ENCODE measurements at regions not wholly inside any gene's neighbourhood (a gene's known extent, or its start where the extent isn't known, plus 50 kb on each side); places are given as distances from the start of the nearest gene placed in this dataset.

- Histone ChIP-seq H3K9me3 (replicated peaks in 1 of 3) (no peaks in the 10 kb centered on the region), H3K27ac (no peak overlapping the region), H3K4me1 (replicated peaks in 1 of 2) (peaks cover 29 to 31% of the 10 kb centered on the region in 2 donors), H3K27me3 (no peaks in the 10 kb centered on the region), H3K4me3 (no peak overlapping the region), H3K36me3 (replicated peaks in 1 of 2) (no peaks in the 10 kb centered on the region)
- no peak for DNase-seq
- 86 to 94% (median 89%) methylated on average over 3 of the region's 3 CpGs for WGBS, 4 donors
- TF ChIP-seq, protein P1, sequence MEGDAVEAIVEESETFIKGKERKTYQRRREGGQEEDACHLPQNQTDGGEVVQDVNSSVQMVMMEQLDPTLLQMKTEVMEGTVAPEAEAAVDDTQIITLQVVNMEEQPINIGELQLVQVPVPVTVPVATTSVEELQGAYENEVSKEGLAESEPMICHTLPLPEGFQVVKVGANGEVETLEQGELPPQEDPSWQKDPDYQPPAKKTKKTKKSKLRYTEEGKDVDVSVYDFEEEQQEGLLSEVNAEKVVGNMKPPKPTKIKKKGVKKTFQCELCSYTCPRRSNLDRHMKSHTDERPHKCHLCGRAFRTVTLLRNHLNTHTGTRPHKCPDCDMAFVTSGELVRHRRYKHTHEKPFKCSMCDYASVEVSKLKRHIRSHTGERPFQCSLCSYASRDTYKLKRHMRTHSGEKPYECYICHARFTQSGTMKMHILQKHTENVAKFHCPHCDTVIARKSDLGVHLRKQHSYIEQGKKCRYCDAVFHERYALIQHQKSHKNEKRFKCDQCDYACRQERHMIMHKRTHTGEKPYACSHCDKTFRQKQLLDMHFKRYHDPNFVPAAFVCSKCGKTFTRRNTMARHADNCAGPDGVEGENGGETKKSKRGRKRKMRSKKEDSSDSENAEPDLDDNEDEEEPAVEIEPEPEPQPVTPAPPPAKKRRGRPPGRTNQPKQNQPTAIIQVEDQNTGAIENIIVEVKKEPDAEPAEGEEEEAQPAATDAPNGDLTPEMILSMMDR (IDR thresholded peaks at IDR 0.05) = no peak
- TF ChIP-seq POLR2A (IDR thresholded peaks at IDR 0.05) = no peak
- intact Hi-C loops (cut with DNase I) = no loop called here
Observed at GRCh38 chr4:13983189-13983790, 355.8 kb upstream of the BOD1L1 start.

- H3K4me3 ChIP-seq = no peak overlapping the region
- intact Hi-C loops (cut with DNase I) = no loop called here
- no peaks in the 10 kb centered on the region for H3K27me3 ChIP-seq
- peak in 1 of 2 donors; percentile 21 for TF ChIP-seq POLR2A (IDR thresholded peaks at IDR 0.05)
- TF ChIP-seq, protein P1 (IDR thresholded peaks at IDR 0.05) = no peak
- H3K27ac ChIP-seq = peak overlapping the region in 4 of 5 donors; percentile 64 to 88 (median 74)
- no peaks in the 10 kb centered on the region for H3K9me3 ChIP-seq (replicated peaks in 1 of 3)
- DNase-seq = peak; percentile 41 to 71 (median 55)
- 9 to 16% (median 12%) methylated on average over 3 of the region's 3 CpGs for WGBS, 4 donors
- no peaks in the 10 kb centered on the region for H3K36me3 ChIP-seq (replicated peaks in 1 of 2)
- H3K4me1 ChIP-seq (replicated peaks in 1 of 2) = peaks cover 41 to 48% of the 10 kb centered on the region in 2 donors
Observed at GRCh38 chr4:13984991-13985800, 357.7 kb upstream of the BOD1L1 start.

GRCh38 chr4:13985837-13986236, 358.3 kb upstream of the BOD1L1 start:
- H3K4me1 ChIP-seq (replicated peaks in 1 of 2) = peaks cover 47 to 55% of the 10 kb centered on the region in 2 donors
- H3K4me3 ChIP-seq = no peak overlapping the region
- peak in 1 of 7 donors; percentile 34 for DNase-seq
- H3K36me3 ChIP-seq (replicated peaks in 1 of 2) = no peaks in the 10 kb centered on the region
- 27 to 61% (median 37%) methylated on average over 3 of the region's 3 CpGs for WGBS, 4 donors
- peak in 1 of 2 donors; percentile 4 for TF ChIP-seq POLR2A (IDR thresholded peaks at IDR 0.05)
- TF ChIP-seq, protein P1 (IDR thresholded peaks at IDR 0.05) = no peak
- intact Hi-C loops (cut with DNase I) = no loop called here
- H3K27ac ChIP-seq = peak overlapping the region; percentile 19 to 88 (median 66)
- H3K9me3 ChIP-seq (replicated peaks in 1 of 3) = no peaks in the 10 kb centered on the region
- no peaks in the 10 kb centered on the region for H3K27me3 ChIP-seq

DNA sequence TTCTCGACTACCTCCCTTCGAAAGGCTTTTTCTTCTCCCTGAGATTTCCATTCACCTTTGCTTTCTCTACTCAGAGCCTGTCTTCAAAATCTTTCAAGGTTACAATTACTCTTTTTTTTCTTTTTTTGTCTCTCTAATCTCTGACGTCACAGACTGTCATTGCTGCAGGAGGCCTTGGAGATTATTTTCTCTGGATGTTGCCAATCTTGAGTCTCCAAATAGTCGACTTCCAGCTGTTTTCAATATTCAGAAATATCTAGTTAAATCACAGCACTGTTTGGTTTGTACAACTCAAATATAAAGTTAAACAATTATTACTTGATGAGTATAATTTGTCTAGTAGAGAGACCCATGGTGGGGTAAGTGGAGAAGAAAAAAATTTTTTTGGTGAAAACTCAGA, 359.0 kb upstream of the BOD1L1 start:
- 40 to 47% (median 42%) methylated on average over 4 of the region's 4 CpGs for WGBS, 4 donors
- Histone ChIP-seq H3K4me3 (no peak overlapping the region), H3K4me1 (replicated peaks in 1 of 2) (peaks cover 50 to 62% of the 10 kb centered on the region in 2 donors), H3K9me3 (replicated peaks in 1 of 3) (no peaks in the 10 kb centered on the region), H3K36me3 (replicated peaks in 1 of 2) (no peaks in the 10 kb centered on the region), H3K27ac (peak overlapping the region; percentile 19 to 88 (median 70)), H3K27me3 (no peaks in the 10 kb centered on the region)
- DNase-seq = peak in 2 of 7 donors; percentile 28 to 48
- TF ChIP-seq, protein P1 (IDR thresholded peaks at IDR 0.05) = no peak
- peak in 1 of 2 donors; percentile 18 for TF ChIP-seq POLR2A (IDR thresholded peaks at IDR 0.05)
- intact Hi-C loops (cut with DNase I) = no loop called here

Measured in adrenal gland (tissue), 9 donors.